ENCODE measurements at regions not wholly inside any gene's neighbourhood (a gene's known extent, or its start where the extent isn't known, plus 50 kb on each side); places are given as distances from the start of the nearest gene placed in this dataset.

- no peaks in the 10 kb centered on the region for H3F3A ChIP-seq (ENCODE audit: control insufficient read depth, insufficient read depth)
- no peak overlapping the region for H3K4me2 ChIP-seq (ENCODE audit: low read length)
- H3K79me2 ChIP-seq (ENCODE audit: control insufficient read depth, low read length), result no peaks in the 10 kb centered on the region
- no peaks in the 10 kb centered on the region for H4K20me1 ChIP-seq (ENCODE audit: control insufficient read depth, insufficient read depth, low read depth, low read length)
- no peaks in the 10 kb centered on the region for H3K36me3 ChIP-seq (ENCODE audit: control insufficient read depth, low read length)
- H3K27ac ChIP-seq (ENCODE audit: low read depth, low read length), result no peak overlapping the region
- peaks cover 1% of the 10 kb centered on the region for H3K4me1 ChIP-seq (ENCODE audit: control insufficient read depth, low read length)
- no peaks in the 10 kb centered on the region for H3K9me2 ChIP-seq (replicated peaks; ENCODE audit: control insufficient read depth, low read length)
- no peak overlapping the region for H3K4me3 ChIP-seq (ENCODE audit: low read length)
- H3K27me3 ChIP-seq (ENCODE audit: control insufficient read depth, low read length), result no peaks in the 10 kb centered on the region
- peaks cover 5% of the 10 kb centered on the region; the same call in 1 of the 2 replicates for H3K9me3 ChIP-seq (ENCODE audit: control insufficient read depth, insufficient read depth, low read length)
- no peak for TF ChIP-seq EZH2phosphoT487 (IDR thresholded peaks at IDR 0.05; ENCODE audit: borderline replicate concordance, low read length)
- TF ChIP-seq, protein P1, sequence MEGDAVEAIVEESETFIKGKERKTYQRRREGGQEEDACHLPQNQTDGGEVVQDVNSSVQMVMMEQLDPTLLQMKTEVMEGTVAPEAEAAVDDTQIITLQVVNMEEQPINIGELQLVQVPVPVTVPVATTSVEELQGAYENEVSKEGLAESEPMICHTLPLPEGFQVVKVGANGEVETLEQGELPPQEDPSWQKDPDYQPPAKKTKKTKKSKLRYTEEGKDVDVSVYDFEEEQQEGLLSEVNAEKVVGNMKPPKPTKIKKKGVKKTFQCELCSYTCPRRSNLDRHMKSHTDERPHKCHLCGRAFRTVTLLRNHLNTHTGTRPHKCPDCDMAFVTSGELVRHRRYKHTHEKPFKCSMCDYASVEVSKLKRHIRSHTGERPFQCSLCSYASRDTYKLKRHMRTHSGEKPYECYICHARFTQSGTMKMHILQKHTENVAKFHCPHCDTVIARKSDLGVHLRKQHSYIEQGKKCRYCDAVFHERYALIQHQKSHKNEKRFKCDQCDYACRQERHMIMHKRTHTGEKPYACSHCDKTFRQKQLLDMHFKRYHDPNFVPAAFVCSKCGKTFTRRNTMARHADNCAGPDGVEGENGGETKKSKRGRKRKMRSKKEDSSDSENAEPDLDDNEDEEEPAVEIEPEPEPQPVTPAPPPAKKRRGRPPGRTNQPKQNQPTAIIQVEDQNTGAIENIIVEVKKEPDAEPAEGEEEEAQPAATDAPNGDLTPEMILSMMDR (IDR thresholded peaks at IDR 0.05; ENCODE audit: low read depth, low read length, poor library complexity, severe bottlenecking), result no peak
Measured at GRCh38 chr3:177257006-177257405, 59.7 kb upstream of the TBL1XR1 start.

DNA sequence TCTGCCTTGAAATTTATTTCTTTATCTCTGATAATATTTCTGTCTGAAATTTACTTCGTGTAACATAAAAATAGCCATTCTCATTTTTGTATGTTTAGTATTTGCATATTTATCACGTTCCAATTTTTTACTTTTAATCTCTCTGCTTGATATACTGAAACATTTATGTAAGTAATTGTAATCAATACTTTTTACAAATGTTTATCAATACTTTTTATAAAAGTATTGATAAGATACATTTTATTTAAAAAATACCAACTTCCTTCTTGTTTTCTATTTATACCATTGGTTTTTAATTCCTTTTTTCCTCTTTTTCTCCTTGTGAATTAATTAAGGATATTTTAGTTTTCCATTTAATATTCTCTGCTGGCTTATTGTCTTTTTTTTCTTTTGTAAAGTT lies 60.3 kb upstream of the TBL1XR1 start:
- Histone ChIP-seq H4K20me1 (ENCODE audit: control insufficient read depth, insufficient read depth, low read depth, low read length) (no peaks in the 10 kb centered on the region), H3K36me3 (ENCODE audit: control insufficient read depth, low read length) (no peaks in the 10 kb centered on the region), H3K27me3 (ENCODE audit: control insufficient read depth, low read length) (no peaks in the 10 kb centered on the region), H3K79me2 (ENCODE audit: control insufficient read depth, low read length) (no peaks in the 10 kb centered on the region), H3K4me2 (ENCODE audit: low read length) (no peak overlapping the region), H3K9me3 (ENCODE audit: control insufficient read depth, insufficient read depth, low read length) (no peaks in the 10 kb centered on the region), H3K4me3 (ENCODE audit: low read length) (no peak overlapping the region), H3K9me2 (replicated peaks; ENCODE audit: control insufficient read depth, low read length) (no peaks in the 10 kb centered on the region), H3K27ac (ENCODE audit: low read depth, low read length) (no peak overlapping the region), H3F3A (ENCODE audit: control insufficient read depth, insufficient read depth) (no peaks in the 10 kb centered on the region), H3K4me1 (ENCODE audit: control insufficient read depth, low read length) (no peaks in the 10 kb centered on the region)
- TF ChIP-seq, protein P1 (IDR thresholded peaks at IDR 0.05; ENCODE audit: low read depth, low read length, poor library complexity, severe bottlenecking), result no peak
- TF ChIP-seq EZH2phosphoT487 (IDR thresholded peaks at IDR 0.05; ENCODE audit: borderline replicate concordance, low read length), result no peak

GRCh38 chr3:177262396-177262795 lies 65.1 kb upstream of the TBL1XR1 start:
- no peaks in the 10 kb centered on the region for H3K4me1 ChIP-seq (ENCODE audit: control insufficient read depth, low read length)

More at GRCh38 chr3:177262396-177262795, 65.1 kb upstream of the TBL1XR1 start:
- no peak overlapping the region for H3K4me2 ChIP-seq (ENCODE audit: low read length)
- H3K36me3 ChIP-seq (ENCODE audit: control insufficient read depth, low read length), result no peaks in the 10 kb centered on the region
- no peaks in the 10 kb centered on the region for H3K79me2 ChIP-seq (ENCODE audit: control insufficient read depth, low read length)
- H3K4me3 ChIP-seq (ENCODE audit: low read length), result no peak overlapping the region
- H3K27ac ChIP-seq (ENCODE audit: low read depth, low read length), result no peak overlapping the region
- H3K27me3 ChIP-seq (ENCODE audit: control insufficient read depth, low read length), result no peaks in the 10 kb centered on the region
- TF ChIP-seq EZH2phosphoT487 (IDR thresholded peaks at IDR 0.05; ENCODE audit: borderline replicate concordance, low read length), result no peak
- TF ChIP-seq, protein P1 (IDR thresholded peaks at IDR 0.05; ENCODE audit: low read depth, low read length, poor library complexity, severe bottlenecking), result no peak
- H3F3A ChIP-seq (ENCODE audit: control insufficient read depth, insufficient read depth), result no peaks in the 10 kb centered on the region
- no peaks in the 10 kb centered on the region for H3K9me2 ChIP-seq (replicated peaks; ENCODE audit: control insufficient read depth, low read length)
- H3K9me3 ChIP-seq (ENCODE audit: control insufficient read depth, insufficient read depth, low read length), result no peaks in the 10 kb centered on the region
- no peaks in the 10 kb centered on the region for H4K20me1 ChIP-seq (ENCODE audit: control insufficient read depth, insufficient read depth, low read depth, low read length)
